Daoy (cell line): ENCODE measurements at regions not wholly inside any gene's neighbourhood (a gene's known extent, or its start where the extent isn't known, plus 50 kb on each side); places are given as distances from the start of the nearest gene placed in this dataset.

ENCODE experiments used
- DNase-seq: peaks from one replicate; pipeline ENCODE4 v3.0.0-alpha.2; 2015; ENCODE audit warnings: low read depth

DNA sequence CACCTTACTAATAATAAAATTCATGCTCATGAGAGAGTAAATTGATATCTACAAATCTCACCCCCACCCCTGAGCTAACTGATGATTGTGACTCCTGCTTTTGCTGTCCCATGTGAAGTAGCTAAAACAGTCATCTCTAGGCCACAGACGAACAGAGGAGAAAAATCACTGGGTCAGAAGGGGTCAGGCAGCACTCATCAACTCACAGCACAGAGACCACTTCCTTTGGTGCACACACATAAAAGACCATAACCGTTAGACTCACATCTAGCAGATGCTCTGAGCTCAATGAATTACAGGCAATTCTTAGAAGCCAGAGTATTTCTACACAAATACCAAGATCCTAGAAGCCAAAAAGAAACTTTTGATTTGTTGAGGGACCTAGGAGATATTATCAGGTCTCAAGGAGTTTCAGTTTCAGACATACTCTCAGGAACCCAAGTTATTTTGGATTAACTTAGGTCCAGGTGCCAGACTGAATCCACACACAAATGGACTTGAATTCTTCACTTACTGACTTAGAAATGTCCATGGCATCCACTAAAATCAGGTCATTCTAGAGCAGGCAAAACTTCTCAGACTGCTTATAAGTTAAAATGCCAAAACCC is 65.0 kb upstream of the TES start:
- no peak for DNase-seq

DNA sequence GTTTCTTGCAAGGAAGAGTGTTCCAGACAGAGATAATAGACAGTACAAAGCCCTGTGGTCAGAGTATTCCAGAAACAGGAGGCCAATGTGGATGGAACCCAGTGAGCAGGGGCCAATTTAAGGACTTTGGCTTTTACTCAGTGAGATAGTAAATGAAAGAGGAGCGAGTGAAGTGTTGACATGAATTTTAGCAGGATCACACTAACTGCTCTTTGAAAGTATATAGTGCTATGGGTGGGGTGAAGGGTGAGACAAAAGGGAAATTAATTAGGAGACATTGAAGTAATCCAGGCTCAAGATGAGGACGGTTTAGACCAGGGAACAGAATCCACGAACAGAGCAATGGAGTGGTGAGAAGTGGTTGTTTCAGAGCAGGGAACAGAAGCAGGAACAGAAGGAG is 62.2 kb upstream of the TES start:
- no peak for DNase-seq

DNA sequence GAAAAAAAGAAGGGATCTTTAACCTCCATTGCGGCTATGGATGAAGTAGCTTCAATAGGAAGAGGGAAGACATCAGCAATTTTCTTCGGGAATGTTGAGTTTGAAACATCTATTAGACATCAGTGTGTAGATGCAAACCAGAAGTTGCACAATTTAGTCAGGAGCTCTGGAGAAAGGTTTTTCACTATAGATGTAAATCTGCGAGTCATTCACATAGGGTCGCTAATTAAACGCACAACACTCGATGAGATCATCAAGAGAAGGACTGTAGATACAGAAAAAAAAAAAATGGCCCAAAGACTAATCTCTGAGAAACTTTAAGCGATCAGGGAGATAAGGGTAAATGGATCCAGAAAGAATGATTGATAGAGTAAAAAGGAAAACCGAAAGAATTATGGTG is 61.7 kb upstream of the TES start:
- DNase-seq, result no peak

DNA sequence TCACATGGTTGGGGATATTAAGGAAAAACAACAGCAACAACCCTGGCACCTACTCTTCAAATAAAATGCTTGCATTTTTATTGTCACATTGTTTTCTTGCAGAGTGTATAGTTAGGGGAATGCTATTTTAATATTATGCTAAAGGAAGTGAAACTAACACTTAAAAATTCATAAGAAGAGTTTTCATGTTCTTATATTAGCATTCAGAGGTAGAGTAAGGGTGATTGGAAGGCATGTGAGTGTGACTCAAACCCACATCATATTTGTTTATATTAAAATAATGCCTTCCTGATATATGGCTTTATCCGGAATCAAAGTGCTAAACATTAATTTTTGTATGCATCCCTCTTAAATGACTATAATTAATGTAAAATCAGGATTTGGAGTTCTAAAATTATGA is 59.8 kb upstream of the TES start:
- DNase-seq, result no peak

DNA sequence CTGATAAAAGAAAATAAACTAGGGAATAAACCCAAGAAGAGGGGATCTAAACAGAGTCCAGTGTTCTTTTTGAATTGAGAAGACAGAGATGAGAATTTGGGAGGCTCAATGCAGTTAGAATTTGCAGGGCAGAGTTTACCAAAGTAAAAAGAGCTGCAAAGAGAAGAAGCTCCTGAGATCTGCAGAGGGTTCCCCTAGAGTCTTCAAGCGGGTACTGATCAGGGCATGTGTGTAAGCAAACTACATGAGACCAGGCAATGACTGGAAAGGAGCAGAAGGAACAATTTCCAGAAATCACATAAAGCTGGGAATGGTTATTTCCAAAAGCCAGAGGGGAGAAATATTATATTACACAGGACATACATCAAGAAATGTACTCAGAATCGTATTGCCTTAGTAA is 58.1 kb upstream of the TES start:
- DNase-seq, result no peak

DNA sequence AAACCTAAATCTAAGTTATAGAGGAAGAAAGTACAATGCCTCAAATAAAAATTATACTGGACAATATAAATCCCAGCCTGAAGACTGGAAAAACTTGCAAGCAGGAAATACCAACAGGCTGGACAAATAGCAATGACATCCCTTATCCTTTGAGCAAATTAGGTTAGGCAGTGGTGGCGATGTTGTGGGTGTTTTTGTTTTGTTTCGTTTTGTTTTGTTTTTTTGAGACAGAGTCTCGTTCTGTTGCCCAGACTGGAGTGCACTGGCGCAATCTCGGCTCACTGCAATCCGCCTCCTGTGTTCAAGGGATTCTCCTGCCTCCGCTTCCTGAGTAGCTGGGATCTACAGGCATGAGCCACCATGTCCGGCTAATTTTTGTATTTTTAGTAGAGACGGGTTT is 57.3 kb upstream of the TES start:
- no peak for DNase-seq

DNA sequence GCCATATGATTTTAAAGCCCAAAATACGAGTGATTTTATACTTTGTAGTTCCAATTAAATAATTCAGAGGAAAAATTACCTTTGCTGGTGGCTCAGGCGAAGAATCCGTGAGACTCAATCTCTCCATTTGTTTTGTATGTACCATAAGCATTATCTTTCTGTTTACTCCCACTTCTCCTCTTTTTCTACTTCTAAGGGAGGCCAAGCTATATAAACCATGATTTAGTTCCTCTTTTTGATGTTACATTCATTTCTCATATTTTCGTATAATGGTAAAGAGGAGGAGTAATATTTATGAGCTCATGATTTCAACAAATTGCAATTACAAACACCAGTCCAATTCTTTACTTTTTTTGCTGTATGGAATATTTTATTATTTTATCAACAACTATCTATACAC is 50.6 kb upstream of the TES start:
- DNase-seq, result no peak
